NCI-H2029 (cell line): ENCODE measurements at regions not wholly inside any gene's neighbourhood (a gene's known extent, or its start where the extent isn't known, plus 50 kb on each side); places are given as distances from the start of the nearest gene placed in this dataset.
"Not testable (repeated sequence)": the region's sequence is repeated elsewhere in the genome, so short reads cannot be mapped to it uniquely, and the experiment has no call there.

ENCODE experiments used
- DNase-seq: peaks from one replicate; lab custom pipeline; 2025; lab: John Stamatoyannopoulos, UW

DNA sequence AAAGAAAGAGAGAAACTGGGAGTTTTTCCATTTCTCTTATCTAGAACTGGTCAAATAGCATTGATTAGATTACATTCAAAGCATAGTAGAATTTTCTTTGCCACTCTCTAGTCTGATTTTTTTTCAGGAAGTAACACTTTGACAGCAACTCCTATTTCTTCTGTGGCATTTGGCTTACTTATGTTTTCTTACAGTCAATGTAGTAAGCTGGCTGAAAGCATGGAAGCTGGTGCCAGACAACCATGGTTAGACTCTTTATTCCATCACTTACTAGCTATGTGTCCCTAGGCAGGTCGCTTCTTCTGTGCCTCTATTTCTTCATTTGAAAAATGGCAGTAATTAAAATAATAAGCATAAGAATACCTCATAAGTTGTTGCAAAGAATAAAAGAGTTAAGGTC, 54.2 kb upstream of the OPRM1 start:
- no peak for DNase-seq

DNA sequence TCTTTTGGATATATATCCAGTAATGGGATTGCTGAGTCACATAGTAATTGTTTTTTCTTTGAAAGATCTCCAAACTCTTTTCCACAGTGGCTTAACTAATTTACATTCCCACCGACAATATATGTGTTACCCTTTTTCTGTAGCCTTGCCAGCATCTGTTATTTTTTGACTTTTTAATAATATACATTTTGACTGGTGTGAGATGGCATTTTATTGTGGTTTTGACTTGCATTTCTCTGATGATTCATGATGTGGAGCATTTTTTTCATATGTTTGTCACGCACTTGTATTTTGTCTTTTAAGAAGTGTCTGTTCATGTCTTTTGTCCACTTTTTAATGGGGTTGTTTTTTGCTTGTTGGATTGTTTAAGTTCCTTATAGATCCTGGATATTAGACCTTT, 58.9 kb upstream of the OPRM1 start:
- no peak for DNase-seq

GRCh38 chr6:153978911-153979548, 60.0 kb upstream of the OPRM1 start:
- DNase-seq, result not testable (repeated sequence)

GRCh38 chr6:153976921-153977693, 61.9 kb upstream of the OPRM1 start:
- DNase-seq, result no peak

- DNase-seq, result no peak
These were observed 73.0 kb upstream of the OPRM1 start for GRCh38 chr6:153966001-153966400.

GRCh38 chr6:153963352-153963751, 75.7 kb upstream of the OPRM1 start:
- DNase-seq, result no peak

DNA sequence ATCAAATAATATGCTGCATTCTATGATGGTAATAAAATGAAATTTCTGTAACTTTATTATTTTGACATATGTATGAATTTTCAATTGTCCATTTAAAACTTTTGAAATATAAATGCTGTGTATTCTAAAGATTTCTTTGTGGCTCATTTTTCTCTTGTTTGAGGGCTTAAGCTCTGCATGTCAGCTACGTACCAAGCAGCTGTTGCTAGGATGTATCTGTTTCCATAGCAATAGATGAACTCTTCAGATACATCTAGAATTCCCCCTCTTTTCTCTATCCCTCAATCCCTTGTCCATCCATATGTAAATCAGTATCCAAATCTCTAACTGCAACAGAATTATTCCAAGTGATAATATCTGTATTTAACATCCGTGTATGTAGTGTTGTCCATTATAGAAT, 76.5 kb upstream of the OPRM1 start:
- DNase-seq, result no peak

DNA sequence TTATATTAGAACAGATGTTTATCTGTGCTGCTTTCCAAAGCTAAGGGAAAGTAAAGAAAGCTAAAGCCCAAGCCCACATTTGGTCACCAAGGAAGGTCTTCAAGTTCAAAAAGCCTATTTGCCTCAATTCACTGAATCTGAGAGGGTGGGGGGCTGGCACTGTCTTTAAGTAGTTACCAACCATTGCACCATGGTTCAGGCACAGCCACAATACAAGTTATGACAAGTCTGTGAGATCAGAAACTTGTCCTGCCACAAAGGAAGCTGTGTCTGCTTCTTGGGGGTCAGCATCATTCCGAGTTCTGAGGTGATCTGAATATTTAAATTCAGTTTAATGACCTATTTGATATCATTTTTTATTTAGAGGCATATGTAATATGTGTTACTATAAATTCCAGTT, 78.3 kb upstream of the OPRM1 start:
- DNase-seq, result no peak

GRCh38 chr6:153960281-153960680, 78.8 kb upstream of the OPRM1 start:
- DNase-seq, result no peak

- DNase-seq, result no peak
These were observed 79.8 kb upstream of the OPRM1 start for GRCh38 chr6:153959276-153959675.

DNA sequence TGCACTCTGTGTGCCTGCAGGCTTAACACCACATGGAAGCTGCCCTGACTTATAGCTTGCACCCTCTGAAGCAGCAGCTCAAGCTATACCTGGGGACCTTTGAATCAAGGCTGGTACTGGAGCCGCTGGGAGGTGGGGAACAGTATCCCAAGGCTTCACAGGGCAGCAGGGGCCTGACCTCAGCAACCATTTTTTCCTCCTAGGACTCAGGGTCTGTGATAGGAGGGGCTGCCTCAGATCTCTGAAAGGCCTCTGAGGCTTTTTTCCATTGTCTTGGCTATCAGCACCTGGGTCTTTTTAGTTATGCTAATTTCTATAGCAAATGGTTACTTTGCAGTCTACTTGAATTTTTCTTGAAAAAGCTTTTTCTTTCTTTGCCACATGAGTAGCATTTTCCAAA, 80.2 kb upstream of the OPRM1 start:
- no peak for DNase-seq

DNA sequence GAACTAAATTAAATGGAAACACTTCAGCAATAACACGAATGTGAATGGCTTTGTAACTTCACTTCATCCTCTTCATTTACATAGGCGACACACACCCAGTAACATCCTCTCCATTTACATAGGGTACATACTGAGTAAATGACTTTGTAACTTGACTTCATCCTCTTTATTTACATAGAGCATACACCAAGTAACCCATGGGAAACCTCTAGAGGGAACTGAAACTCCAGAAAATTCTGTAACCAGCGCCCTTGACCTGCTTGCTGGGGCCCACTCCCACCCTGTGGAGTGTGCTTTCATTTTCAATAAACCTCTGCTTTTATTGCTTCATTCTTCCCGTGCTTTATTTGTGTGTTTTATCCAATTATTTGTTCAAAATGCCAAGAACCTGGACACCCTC, 81.6 kb upstream of the OPRM1 start:
- DNase-seq, result no peak

DNA sequence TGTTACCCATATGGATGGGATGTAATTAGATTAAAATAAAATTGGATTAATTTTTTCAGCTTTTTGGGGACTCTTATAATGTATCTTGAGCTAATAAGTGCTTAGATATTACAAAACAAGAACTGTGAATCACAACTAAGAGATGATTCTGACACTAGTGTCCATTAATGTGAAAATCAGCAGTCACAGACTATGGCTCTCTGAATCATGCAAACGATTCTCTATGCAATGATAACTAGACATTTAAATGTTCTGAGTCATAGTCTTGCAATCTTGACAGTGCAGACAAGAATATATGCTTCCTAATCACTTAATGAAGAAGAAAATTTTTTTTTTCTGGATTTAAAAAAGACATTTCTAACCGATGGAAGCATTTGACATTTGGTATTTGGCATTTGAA, 82.2 kb upstream of the OPRM1 start:
- DNase-seq, result no peak

- no peak for DNase-seq
These were observed 89.4 kb upstream of the OPRM1 start for GRCh38 chr6:153949616-153950015.

DNA sequence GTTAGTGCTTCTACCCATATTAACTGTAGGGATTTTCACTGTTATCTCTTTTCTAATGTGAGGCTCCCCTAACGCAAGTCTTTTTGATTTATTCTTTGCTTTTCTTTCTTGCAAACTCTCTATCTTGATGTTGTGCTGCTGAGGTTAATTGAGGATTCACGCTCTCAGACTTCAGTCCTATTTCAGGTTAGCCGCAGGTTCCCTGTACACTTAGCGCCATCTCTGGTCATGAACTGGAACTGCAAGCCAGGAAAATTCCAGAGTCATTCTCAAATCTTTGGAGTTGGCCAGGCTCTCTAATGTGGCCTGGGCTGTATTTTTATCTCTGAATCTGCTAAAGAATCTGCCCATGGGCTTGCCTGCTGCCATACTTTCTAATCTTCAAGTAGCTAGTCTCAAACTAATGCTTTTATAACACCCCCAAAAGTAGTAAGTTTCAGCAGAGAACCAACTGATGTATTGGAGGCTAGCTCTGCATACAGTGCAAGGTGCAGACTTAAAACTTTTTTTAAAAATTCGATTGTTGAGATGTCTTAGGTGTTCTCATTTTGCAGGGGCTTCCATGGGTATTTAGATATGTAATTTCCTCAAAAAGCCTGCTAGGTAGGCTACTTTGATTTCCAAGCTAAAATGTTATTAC, 91.1 kb upstream of the OPRM1 start:
- no peak for DNase-seq

DNA sequence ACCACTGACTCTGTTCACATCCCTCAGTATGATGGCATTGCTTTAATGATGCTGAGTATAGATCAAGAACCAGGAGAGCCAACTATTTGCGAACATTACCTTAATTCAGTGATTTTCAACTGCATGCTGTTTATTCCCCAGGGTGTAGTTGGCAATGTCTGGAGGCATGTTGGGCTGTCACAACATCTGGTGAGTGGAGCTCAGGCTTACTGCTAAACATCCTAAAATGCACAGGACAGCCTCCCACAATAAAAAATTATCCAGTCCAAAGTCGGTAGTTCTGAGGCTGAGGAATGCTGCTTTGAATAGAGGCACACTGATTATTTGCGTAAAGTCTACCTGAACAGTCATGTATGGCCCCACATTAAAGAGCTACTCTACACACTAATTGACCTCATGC, 94.8 kb upstream of the OPRM1 start:
- no peak for DNase-seq

DNA sequence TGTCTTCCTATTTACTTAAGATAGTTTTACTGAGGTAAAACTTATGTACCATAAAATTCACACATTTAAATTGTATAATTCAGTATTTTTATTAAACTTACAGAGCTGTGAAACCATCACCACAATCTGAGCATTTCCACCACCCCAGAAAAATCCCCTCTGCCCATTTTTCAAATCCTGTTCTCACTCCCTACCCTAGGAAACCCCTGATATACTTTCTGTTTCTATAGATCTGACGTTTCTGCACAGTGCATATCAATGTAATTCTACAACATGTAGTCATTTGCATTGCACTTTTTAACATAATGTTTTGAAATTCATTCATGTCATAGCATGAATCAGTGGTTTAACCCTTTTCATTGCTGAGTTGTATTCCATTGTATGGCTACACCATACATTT, 96.7 kb upstream of the OPRM1 start:
- no peak for DNase-seq

- DNase-seq, result no peak
These were observed 97.3 kb upstream of the OPRM1 start for GRCh38 chr6:153941768-153942167.

DNA sequence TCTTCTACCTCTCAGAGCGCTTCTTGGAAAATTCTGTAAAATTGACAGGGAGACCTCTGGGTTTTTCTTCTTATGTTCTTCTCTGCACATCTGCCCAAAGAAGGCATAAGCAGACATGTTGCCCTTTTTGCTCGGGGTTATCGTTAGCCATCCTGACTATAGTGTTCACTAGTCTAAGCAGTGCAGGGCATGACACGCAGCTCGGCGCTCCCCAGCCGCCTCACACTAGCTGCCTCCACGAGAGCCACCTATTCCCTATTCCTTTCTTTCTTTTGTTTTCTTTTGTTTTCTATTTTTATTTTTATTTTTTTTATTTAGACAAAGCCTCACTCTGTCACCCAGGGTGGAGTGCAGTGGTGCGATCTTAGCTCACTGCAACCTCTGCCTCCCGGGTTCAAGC, 100.2 kb upstream of the OPRM1 start:
- DNase-seq, result no peak

DNA sequence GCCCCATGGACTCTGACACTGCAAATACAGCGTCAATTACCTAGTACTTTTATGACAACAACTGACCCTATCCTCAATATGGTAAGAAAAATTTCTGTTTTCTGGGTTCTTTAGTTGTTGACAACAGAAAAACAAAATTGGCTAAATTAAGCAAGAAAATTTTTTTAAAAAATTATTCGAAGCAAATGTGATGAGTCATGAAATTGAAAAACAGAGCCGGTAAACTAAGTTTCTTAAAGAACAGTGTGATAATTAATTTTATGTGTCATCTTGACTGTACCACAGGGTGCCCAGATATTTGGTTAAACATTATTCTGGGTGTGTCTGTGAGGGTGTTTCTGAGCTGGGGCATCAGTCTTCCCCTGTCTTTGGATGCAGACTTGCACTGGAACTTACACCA, 107.6 kb upstream of the OPRM1 start:
- no peak for DNase-seq

DNA sequence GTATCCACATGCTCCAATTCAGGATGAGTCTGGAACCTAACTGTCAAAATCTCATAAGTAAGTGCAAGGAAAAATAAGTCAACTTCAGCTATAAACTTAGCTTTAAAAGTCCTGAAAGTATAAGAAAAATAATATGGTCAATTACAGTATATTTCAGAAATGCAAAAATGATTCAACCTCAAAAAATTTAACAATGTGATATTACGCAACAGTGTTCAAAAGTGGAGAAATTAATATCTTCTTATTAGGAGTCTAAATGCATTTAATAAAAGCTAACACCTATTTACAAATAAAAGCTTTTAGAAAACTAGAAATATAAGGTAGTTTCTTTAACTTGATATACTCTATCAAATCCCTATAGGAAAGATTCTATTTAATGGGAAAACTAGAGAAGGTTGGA, 111.2 kb upstream of the OPRM1 start:
- no peak for DNase-seq

GRCh38 chr6:153898360-153899059, 140.5 kb upstream of the OPRM1 start:
- no peak for DNase-seq

GRCh38 chr6:153882411-153882810, 156.6 kb upstream of the OPRM1 start:
- DNase-seq, result no peak
